BLaER1 treated with 17β-estradiol and CSF1 and Interleukin-3, amounts not matched to agents 10 nM and 100 nM (cell line): ENCODE measurements at regions not wholly inside any gene's neighbourhood (a gene's known extent, or its start where the extent isn't known, plus 50 kb on each side); places are given as distances from the start of the nearest gene placed in this dataset.

Experiments used
- H3K27ac ChIP-seq, 11 experiments: shearing (Covaris generic); formaldehyde crosslinking; 2 replicates each; pipeline ENCODE4 v1.8.1; 2022
- H3K27me3 ChIP-seq, 11 experiments: shearing (Covaris generic); formaldehyde crosslinking; 2 replicates each; pipeline ENCODE4 v1.8.1; 2022
- H3K36me3 ChIP-seq, 11 experiments: shearing (Covaris generic); formaldehyde crosslinking; 2 replicates each; pipeline ENCODE4 v1.8.1; 2022
- H3K4me1 ChIP-seq, 10 experiments: shearing (Covaris generic); formaldehyde crosslinking; 2 replicates each; pipeline ENCODE4 v1.8.1; 2022
- H3K4me2 ChIP-seq, 11 experiments: shearing (Covaris generic); formaldehyde crosslinking; 2 replicates each; pipeline ENCODE4 v1.8.1; 2022
- H3K4me3 ChIP-seq, 10 experiments: shearing (Covaris generic); formaldehyde crosslinking; 2 replicates each; pipeline ENCODE4 v1.8.1; 2022
- H3K9ac ChIP-seq, 11 experiments: shearing (Covaris generic); formaldehyde crosslinking; 2 replicates each; pipeline ENCODE4 v1.8.1; 2022
- H3K9me3 ChIP-seq, 11 experiments: shearing (Covaris generic); formaldehyde crosslinking; replicated peaks in 1 of 11; 2 replicates each; pipeline ENCODE4 v1.8.1; 2022
- H4K20me1 ChIP-seq, 11 experiments: shearing (Covaris generic); formaldehyde crosslinking; 2 replicates each; pipeline ENCODE4 v1.8.1; 2022
- Cebpa-rat ChIP-seq, 11 experiments: shearing (Covaris generic); IDR thresholded peaks; 2 replicates each; pipeline ENCODE4 v1.8.1; 2022

- Histone ChIP-seq H3K4me1 (no peaks in the 10 kb centered on the region), H3K4me2 (no peak overlapping the region), H3K4me3 (no peak overlapping the region), H3K9me3 (peaks cover 0 to 12% (median 0%) of the 10 kb centered on the region in 11 experiments; a peak in 4 of 22 replicates), H3K27ac (no peak overlapping the region), H4K20me1 (no peaks in the 10 kb centered on the region), H3K27me3 (no peaks in the 10 kb centered on the region), H3K36me3 (no peaks in the 10 kb centered on the region), H3K9ac (no peak overlapping the region)
- TF ChIP-seq Cebpa-rat (IDR thresholded peaks at IDR 0.05), result no peak
These were observed 135.2 kb downstream of the PSMG1 start for GRCh38 chr21:39048064-39048463.

- TF ChIP-seq Cebpa-rat (IDR thresholded peaks at IDR 0.05), result no peak
- H3K36me3 ChIP-seq, result no peaks in the 10 kb centered on the region
- H3K27me3 ChIP-seq, result no peaks in the 10 kb centered on the region
- peaks cover 0 to 14% (median 5%) of the 10 kb centered on the region in 11 experiments; a peak in 6 of 22 replicates for H3K9me3 ChIP-seq
- no peak overlapping the region for H3K27ac ChIP-seq
- H3K4me3 ChIP-seq, result no peak overlapping the region
- H4K20me1 ChIP-seq, result no peaks in the 10 kb centered on the region
- no peak overlapping the region for H3K4me2 ChIP-seq
- H3K4me1 ChIP-seq, result no peaks in the 10 kb centered on the region
- no peak overlapping the region for H3K9ac ChIP-seq
These were observed 136.2 kb downstream of the PSMG1 start for GRCh38 chr21:39047046-39047445.

GRCh38 chr21:39046236-39046916 lies 136.9 kb downstream of the PSMG1 start:
- Histone ChIP-seq H3K27ac (no peak overlapping the region), H3K9ac (no peak overlapping the region), H3K4me2 (no peak overlapping the region), H4K20me1 (no peaks in the 10 kb centered on the region), H3K4me1 (no peaks in the 10 kb centered on the region), H3K36me3 (no peaks in the 10 kb centered on the region), H3K9me3 (peaks cover 0 to 18% (median 5%) of the 10 kb centered on the region in 11 experiments; a peak in 6 of 22 replicates), H3K4me3 (no peak overlapping the region), H3K27me3 (no peaks in the 10 kb centered on the region)
- no peak for TF ChIP-seq Cebpa-rat (IDR thresholded peaks at IDR 0.05)

- peaks cover 0 to 9% (median 4%) of the 10 kb centered on the region in 11 experiments; a peak in 3 of 22 replicates for H3K9me3 ChIP-seq
- H3K27me3 ChIP-seq, result no peaks in the 10 kb centered on the region
- no peak overlapping the region for H3K4me3 ChIP-seq
- no peak for TF ChIP-seq Cebpa-rat (IDR thresholded peaks at IDR 0.05)
- no peak overlapping the region for H3K27ac ChIP-seq
- H4K20me1 ChIP-seq, result no peaks in the 10 kb centered on the region
- H3K4me1 ChIP-seq, result peaks cover 12 to 23% (median 14%) of the 10 kb centered on the region in 10 experiments
- no peak overlapping the region for H3K4me2 ChIP-seq
- H3K9ac ChIP-seq, result no peak overlapping the region
- H3K36me3 ChIP-seq, result no peaks in the 10 kb centered on the region
These were observed 141.4 kb downstream of the PSMG1 start for GRCh38 chr21:39041816-39042215.

GRCh38 chr21:39040494-39041110 lies 142.6 kb downstream of the PSMG1 start:
- Histone ChIP-seq H3K27me3 (peaks cover 0 to 3% (median 0%) of the 10 kb centered on the region in 11 experiments; a peak in 4 of 22 replicates), H3K4me1 (peaks cover 12 to 23% (median 15%) of the 10 kb centered on the region in 10 experiments), H3K4me2 (peak overlapping the region; percentile 61 to 84 (median 68)), H3K9me3 (peaks cover 0 to 9% (median 4%) of the 10 kb centered on the region in 11 experiments; a peak in 3 of 22 replicates), H3K27ac (peak overlapping the region in 9 of 11 experiments; percentile 48 to 73 (median 58); a peak in 18 of 22 replicates), H3K9ac (peak overlapping the region in 3 of 11 experiments; percentile 2 to 54 (median 21); a peak in 7 of 22 replicates), H3K4me3 (no peak overlapping the region), H3K36me3 (no peaks in the 10 kb centered on the region), H4K20me1 (no peaks in the 10 kb centered on the region)
- TF ChIP-seq Cebpa-rat (IDR thresholded peaks at IDR 0.05), result no peak

- Histone ChIP-seq H3K9me3 (peaks cover 0 to 9% (median 0%) of the 10 kb centered on the region in 11 experiments; a peak in 2 of 22 replicates), H3K4me3 (no peak overlapping the region), H3K4me1 (peaks cover 22 to 40% (median 34%) of the 10 kb centered on the region in 10 experiments), H3K4me2 (peak overlapping the region in 3 of 11 experiments; percentile 0 to 37 (median 25); a peak in 3 of 22 replicates), H3K27me3 (peaks cover 20 to 30% (median 25%) of the 10 kb centered on the region in 11 experiments; a peak in 21 of 22 replicates), H3K9ac (no peak overlapping the region), H3K27ac (no peak overlapping the region), H3K36me3 (no peaks in the 10 kb centered on the region), H4K20me1 (no peaks in the 10 kb centered on the region)
- no peak for TF ChIP-seq Cebpa-rat (IDR thresholded peaks at IDR 0.05)
These were observed 145.3 kb downstream of the PSMG1 start for GRCh38 chr21:39037807-39038405.

- H3K4me2 ChIP-seq, result no peak overlapping the region
- no peaks in the 10 kb centered on the region for H3K36me3 ChIP-seq
- peaks cover 0 to 5% (median 0%) of the 10 kb centered on the region in 11 experiments; a peak in 1 of 22 replicates for H3K9me3 ChIP-seq
- TF ChIP-seq Cebpa-rat (IDR thresholded peaks at IDR 0.05), result no peak
- H3K27ac ChIP-seq, result no peak overlapping the region
- no peaks in the 10 kb centered on the region for H4K20me1 ChIP-seq
- peaks cover 22 to 40% (median 34%) of the 10 kb centered on the region in 10 experiments for H3K4me1 ChIP-seq
- no peak overlapping the region for H3K9ac ChIP-seq
- no peak overlapping the region for H3K4me3 ChIP-seq
- H3K27me3 ChIP-seq, result peaks cover 20 to 31% (median 25%) of the 10 kb centered on the region in 11 experiments; a peak in 21 of 22 replicates
These were observed 146.7 kb downstream of the PSMG1 start for GRCh38 chr21:39036581-39036980.

GRCh38 chr21:39034590-39035536 lies 148.4 kb downstream of the PSMG1 start:
- peaks cover 20 to 31% (median 25%) of the 10 kb centered on the region in 11 experiments; a peak in 21 of 22 replicates for H3K27me3 ChIP-seq
- no peaks in the 10 kb centered on the region for H3K36me3 ChIP-seq
- H3K4me3 ChIP-seq, result peak overlapping the region in 1 of 10 experiments; percentile 38; a peak in 1 of 20 replicates
- H4K20me1 ChIP-seq, result no peaks in the 10 kb centered on the region
- no peak for TF ChIP-seq Cebpa-rat (IDR thresholded peaks at IDR 0.05)
- peak overlapping the region in 1 of 11 experiments; percentile 5; a peak in 2 of 22 replicates for H3K27ac ChIP-seq
- peaks cover 11 to 25% (median 22%) of the 10 kb centered on the region in 10 experiments for H3K4me1 ChIP-seq
- H3K9ac ChIP-seq, result peak overlapping the region in 3 of 11 experiments; percentile 1 to 37 (median 2); a peak in 5 of 22 replicates
- H3K9me3 ChIP-seq, result peaks cover 0 to 5% (median 0%) of the 10 kb centered on the region in 11 experiments; a peak in 1 of 22 replicates
- H3K4me2 ChIP-seq, result peak overlapping the region; percentile 69 to 93 (median 84); a peak in 21 of 22 replicates
